NCI-H460 (cell line): ENCODE measurements at regions not wholly inside any gene's neighbourhood (a gene's known extent, or its start where the extent isn't known, plus 50 kb on each side); places are given as distances from the start of the nearest gene placed in this dataset.
"Not testable (repeated sequence)": the region's sequence is repeated elsewhere in the genome, so short reads cannot be mapped to it uniquely, and the experiment has no call there.

Source experiments
- DNase-seq: peaks from one replicate; pipeline ENCODE4 v3.0.0-alpha.2; 2016; ENCODE audit warnings: low read depth; ENCODE audit errors: extremely low read depth
- small RNA-seq, 2 experiments: library from RNA; depleted of rRNA; stranded (forward); fragments of <200 nt; gene quantifications; one replicate each; pipeline ENCODE3, GENCODE V24; 2014

DNA sequence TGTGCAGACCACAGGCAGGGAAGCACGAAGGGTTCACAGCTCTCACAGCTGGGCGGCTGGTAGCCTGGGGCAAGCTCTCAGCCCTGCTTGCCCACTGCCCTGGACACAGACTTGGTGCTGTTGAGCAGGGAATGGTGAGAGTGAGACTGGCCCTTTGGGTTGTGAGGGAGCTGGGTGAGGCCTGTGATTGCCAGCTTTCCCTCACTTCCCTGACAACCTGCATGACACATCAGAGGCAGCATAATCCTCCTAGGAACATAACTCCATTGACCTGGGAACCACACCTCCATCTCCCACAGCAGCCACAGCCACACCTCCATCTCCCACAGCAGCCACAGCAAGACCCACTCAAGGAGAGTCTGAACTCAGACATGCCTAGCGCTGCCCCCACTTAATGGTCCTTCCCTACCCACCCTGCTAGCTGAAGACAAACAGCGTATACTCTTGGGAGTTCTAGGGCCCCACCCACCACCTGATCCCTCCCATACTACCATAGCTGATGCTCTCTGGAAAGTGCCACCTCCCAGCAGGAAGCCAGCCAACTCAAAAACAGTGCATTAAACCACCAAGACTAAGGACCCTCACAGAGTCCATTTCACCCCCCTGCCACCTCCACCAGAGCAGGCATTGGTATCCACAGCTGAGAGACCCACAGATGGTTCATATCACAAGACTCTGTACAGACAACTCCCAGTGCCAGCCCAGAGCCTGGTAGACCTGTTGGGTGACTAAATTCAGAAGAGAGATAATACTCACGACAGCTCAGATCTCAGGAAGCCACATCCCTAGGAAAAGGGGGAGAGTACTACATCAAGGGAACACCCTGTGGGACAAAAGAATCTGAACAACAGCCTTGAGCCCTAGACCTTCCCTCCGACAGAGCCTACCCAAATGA is 60.2 kb upstream of the PRSS3 start:
- DNase-seq: not testable (repeated sequence)

DNA sequence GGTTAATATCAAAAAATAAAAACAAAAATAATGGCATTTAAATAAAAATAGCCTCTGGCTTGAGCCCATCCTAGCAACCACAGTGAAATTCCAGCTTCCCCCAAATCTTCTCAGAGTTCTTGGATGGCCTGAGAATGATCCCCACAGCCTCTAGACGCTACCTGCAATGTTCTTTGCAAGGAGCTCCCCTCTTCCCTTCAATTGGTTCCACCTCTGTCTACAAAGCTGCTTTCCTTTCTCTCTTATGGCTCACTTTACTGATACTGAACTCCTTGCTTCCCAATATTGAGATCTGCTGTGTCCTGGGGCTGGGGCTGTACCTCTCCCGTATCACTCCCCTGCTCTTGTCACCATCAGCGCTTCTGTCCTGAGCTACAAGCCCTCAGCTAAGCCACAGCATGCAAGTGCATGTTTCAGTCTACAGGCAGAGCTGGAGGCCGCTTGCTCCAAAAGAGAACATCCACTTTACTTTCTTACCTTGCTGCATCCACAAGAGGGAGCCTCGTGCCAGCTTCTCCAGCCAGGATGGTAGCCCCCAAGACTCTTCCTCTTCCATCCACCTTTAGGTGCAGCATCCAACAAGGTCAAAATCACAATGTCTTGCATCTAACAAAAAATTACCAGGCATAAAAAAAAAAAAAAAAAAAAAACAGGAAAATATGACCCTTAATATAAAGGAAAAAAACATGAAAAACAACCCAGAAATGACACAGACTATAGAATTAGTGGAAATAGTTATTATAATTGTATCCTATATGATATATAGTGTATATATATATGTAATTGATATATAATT is 57.4 kb upstream of the PRSS3 start:
- DNase-seq: peak; percentile 47

DNA sequence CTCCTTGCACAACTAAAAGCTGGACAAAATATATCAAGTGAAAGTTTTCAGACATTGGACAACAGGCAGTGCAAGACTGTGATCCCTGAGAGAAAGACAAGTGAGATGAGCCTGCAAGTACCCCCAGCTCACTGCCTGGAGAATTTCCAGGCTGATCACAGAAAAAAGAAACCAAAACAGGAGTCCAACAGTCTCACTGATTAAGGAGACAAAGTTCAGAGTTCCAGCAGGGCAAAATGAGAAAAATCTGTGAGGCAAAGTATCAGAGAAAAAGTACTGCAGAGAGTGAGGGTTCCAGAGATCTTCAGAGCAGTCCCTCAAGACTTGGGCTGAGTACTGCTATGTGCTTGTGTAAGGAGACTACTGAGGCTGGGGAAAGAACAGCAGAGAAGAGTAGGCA is 56.0 kb upstream of the PRSS3 start:
- no peak for DNase-seq

GRCh38 chr9:33740075-33740474 is 55.3 kb upstream of the PRSS3 start:
- DNase-seq: no peak

GRCh38 chr9:33740958-33741357 is 54.4 kb upstream of the PRSS3 start:
- not testable (repeated sequence) for DNase-seq

GRCh38 chr9:33742051-33742450 is 53.3 kb upstream of the PRSS3 start:
- no peak for DNase-seq

GRCh38 chr9:33742519-33742918 is 52.8 kb upstream of the PRSS3 start:
- DNase-seq: no peak

Small RNA genes in the stretch of these regions (small RNA-seq; reads per million reads assigned to genes)
- gene TRBV22OR9-2: 0 reads per million in 2 experiments
- 0 reads per million in 2 experiments for gene TRBV26OR9-2
